ENCODE measurements at regions not wholly inside any gene's neighbourhood (a gene's known extent, or its start where the extent isn't known, plus 50 kb on each side); places are given as distances from the start of the nearest gene placed in this dataset.

- TF ChIP-seq, protein P1, sequence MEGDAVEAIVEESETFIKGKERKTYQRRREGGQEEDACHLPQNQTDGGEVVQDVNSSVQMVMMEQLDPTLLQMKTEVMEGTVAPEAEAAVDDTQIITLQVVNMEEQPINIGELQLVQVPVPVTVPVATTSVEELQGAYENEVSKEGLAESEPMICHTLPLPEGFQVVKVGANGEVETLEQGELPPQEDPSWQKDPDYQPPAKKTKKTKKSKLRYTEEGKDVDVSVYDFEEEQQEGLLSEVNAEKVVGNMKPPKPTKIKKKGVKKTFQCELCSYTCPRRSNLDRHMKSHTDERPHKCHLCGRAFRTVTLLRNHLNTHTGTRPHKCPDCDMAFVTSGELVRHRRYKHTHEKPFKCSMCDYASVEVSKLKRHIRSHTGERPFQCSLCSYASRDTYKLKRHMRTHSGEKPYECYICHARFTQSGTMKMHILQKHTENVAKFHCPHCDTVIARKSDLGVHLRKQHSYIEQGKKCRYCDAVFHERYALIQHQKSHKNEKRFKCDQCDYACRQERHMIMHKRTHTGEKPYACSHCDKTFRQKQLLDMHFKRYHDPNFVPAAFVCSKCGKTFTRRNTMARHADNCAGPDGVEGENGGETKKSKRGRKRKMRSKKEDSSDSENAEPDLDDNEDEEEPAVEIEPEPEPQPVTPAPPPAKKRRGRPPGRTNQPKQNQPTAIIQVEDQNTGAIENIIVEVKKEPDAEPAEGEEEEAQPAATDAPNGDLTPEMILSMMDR (IDR thresholded peaks at IDR 0.05 in 8 of 11, conservative IDR thresholded peaks at IDR 0.05 in 3 of 11), result no peak
- TF ChIP-seq POLR2AphosphoS5 (IDR thresholded peaks at IDR 0.05) (no peak), POLR2A (IDR thresholded peaks at IDR 0.05) (no peak)
These were observed 92.4 kb downstream of the TMEM215 start for GRCh38 chr9:32875748-32876147.

Measured in spleen (tissue), 7 donors.